HG03354 (cell line): ENCODE measurements at regions not wholly inside any gene's neighbourhood (a gene's known extent, or its start where the extent isn't known, plus 50 kb on each side); places are given as distances from the start of the nearest gene placed in this dataset.

ENCODE experiments used
- ATAC-seq: cut with Tn5 transposase; IDR thresholded peaks from one replicate; pipeline ENCODE4 v1.9.1; 2021; ENCODE audit warnings: mild to moderate bottlenecking; ENCODE audit not compliant: unreplicated experiment, poor library complexity, severe bottlenecking

DNA sequence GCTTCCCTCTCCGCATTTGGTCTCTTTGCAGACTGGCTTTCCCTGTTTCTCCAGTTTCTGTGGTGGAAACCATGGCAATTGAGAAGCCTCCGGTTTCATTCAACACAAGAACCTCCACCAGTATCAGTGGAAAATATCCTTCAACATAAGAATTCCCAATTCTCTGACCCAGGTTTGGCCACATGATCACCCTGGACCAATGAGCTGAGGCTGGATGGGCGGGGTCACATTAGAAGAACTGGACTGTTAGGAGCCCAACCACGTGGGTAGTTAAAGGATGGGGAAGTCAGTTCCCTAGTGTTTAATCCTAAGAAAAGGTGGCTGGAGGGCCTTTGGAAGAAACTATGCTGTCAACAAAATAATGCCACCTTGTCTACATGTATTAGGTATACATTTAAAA, 336.3 kb downstream of the DMRT2 start:
- ATAC-seq, result no peak

- no peak for ATAC-seq
These were observed 338.1 kb downstream of the DMRT2 start for GRCh38 chr9:1388216-1388615.

DNA sequence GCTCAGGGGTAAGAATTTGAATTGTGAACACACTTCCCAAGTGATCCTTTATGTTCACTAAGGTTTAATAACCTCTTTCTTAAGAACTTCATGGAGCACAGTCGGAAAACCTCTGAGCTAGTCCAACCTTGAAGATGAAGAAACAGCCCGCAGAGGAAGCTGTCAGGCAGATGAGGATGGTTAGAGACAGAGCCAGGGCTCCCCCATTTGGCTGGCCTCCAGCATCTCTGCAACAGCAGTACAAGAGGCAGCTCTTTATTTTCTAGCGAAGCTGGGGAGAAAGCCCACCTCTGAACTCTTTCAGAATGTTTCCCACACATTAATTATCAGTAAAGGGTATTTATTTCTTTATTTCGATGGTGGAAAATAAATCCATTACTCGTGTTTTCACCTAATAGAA, 350.8 kb downstream of the DMRT2 start:
- ATAC-seq, result no peak

DNA sequence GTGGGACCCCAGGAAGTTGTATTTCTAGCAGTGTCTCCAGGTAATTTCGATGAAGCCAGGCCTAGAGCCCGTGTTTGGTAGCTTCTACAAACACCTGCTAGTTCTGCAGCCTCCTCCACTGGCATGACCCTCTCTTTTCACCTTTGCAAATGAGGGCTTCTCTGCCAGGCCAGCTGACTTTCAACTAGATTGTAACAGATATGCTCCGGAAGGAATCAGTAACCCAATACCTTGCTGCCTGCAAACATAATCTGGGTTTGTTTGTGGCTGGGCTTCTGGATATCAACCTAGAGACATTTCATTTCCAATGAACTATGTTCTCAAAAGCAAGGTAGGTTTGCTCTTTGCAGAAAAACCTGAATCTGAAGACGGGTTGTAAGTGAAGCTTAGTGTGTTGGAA, 354.8 kb downstream of the DMRT2 start:
- no peak for ATAC-seq

- no peak for ATAC-seq
These were observed 361.7 kb downstream of the DMRT2 start for GRCh38 chr9:1411826-1412225.

DNA sequence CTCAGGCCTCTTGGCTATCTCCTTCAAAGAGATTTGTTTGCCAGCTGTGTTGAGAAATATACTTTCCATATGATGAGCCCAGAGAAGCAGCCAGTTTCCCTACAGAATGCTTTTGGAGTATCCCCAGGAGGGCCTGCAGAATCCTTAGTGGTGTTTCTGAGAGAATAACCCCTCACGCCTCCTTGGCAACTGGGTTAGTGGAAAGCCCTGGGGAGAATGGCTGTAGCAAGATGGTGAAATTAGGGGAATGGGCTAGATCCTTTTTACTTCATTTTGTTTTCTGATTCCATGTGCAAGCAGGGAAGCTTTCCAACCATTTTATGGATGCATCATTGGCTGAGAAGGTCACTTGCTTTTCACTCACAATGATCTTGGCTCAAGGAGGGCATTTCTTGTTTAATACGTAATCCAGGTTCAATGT, 364.6 kb downstream of the DMRT2 start:
- ATAC-seq, result no peak

GRCh38 chr9:1415146-1415545, 365.0 kb downstream of the DMRT2 start:
- ATAC-seq, result no peak

GRCh38 chr9:1416261-1416660, 366.1 kb downstream of the DMRT2 start:
- ATAC-seq, result no peak

- no peak for ATAC-seq
These were observed 371.3 kb downstream of the DMRT2 start for GRCh38 chr9:1421436-1421835.

DNA sequence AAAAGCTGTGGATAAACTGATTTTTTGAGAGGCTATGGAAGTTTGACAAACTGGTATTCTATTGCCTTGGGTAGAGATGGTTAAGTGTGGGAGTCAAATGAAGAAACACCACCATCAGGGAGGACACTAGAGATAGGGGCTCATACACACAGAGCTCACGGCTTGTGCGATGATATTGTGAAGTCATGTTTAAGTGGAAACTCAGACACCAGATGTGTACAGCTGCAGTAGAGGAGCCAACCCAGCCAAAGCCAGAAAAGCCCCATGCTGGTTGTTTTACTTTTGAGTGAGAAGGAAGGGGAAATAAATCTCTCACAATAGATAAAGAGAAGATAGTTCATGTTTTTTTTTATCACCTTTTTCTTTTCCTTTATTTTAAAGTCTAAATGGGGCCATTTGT, 377.7 kb downstream of the DMRT2 start:
- no peak for ATAC-seq

GRCh38 chr9:1429297-1429696, 379.1 kb downstream of the DMRT2 start:
- ATAC-seq, result no peak

DNA sequence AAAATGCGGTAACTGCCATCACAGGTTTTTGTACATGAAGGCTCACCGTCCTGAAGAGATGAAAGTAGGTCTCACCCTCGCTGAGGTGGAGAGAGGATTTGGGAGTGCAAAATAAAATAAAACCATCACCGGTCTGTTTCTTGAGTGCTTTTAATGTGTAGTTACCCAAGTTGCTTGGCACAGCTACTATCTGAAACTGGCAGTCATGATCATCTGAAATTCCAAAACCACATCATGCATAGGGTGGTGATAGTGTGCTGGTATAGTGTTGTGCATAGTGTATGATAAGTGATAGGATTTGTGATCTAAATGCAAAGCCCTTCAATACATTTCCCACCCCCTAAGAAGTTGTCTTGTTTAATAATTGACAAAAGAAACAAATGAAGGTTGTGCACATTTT, 381.3 kb downstream of the DMRT2 start:
- no peak for ATAC-seq

- no peak for ATAC-seq
These were observed 384.1 kb downstream of the DMRT2 start for GRCh38 chr9:1434052-1434767.

DNA sequence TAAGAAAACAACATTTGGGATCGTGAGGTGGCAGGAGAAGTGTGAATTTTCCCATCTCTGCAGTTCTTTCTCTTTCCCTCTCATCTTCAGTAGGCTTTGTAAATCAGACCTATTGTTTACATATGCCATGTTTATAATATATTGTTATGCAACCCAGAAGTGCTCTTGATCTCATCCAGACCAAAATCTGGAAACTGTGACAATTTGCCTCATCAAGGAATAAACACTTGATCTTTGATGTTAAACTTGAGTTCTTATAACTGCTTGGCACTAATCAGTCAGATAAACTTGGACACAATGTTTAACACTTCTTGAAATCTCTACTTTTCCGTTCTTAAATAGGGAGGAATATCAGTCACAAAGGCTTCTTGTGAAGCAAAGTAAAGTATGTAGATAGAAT, 384.7 kb downstream of the DMRT2 start:
- ATAC-seq, result no peak

DNA sequence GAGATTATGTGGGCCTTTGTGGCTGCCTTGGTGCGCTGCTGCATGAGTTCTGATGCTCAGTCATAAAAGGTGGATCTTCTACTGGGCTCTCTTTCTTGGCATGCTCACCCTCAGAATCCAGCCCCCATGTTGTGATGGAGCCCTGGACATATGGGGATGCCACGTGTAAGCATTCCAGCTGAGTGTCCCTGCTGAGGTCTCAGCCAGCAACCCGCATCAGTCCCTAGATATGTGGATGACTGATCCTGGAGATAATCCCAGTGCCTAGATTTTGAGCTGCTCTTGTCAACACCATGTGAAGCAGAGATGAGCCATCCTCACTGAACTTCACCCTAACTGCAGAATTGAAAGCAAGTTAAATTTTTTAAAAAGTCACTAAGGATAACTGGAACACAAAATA, 390.1 kb downstream of the DMRT2 start:
- no peak for ATAC-seq

- ATAC-seq, result no peak
These were observed 391.9 kb downstream of the DMRT2 start for GRCh38 chr9:1442105-1442504.

DNA sequence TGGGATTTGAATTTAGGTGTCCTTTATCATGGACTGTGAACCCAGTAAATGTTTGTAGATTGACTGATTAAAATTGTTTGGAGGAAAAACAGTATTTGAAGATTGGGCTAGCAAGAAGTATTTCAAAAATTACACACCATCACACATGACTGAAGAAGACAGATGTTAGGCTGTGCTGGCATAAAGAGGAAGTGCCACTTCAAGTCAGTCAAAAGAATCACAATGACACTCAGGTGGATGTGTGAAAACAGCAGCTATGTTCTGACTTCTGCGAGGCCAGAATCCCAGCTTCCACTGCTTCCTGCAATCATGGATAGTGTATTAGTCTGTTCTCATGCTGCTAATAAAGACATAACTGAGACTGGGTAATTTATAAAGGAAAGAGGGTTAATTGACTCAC, 393.3 kb downstream of the DMRT2 start:
- no peak for ATAC-seq

DNA sequence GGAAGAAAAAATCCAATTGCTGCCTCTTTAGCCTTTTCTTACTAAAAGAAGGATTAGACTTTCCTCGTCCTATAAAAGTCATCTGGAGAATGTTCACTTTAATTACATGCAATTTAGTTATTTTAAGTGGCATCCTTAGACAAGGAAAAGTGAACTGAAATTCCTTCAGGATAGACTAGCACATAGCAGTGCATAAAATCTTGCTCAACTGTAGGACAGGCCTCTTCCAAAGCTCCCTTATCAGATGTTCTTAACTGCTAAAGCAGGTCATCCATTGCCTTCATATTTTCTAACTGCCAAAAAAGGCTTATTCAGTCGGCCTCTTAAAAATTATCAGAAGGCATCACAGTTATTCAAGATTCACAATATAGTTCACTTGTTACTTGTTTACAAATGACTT, 396.5 kb downstream of the DMRT2 start:
- ATAC-seq, result no peak

- no peak for ATAC-seq
These were observed 403.5 kb downstream of the DMRT2 start for GRCh38 chr9:1453636-1454035.

DNA sequence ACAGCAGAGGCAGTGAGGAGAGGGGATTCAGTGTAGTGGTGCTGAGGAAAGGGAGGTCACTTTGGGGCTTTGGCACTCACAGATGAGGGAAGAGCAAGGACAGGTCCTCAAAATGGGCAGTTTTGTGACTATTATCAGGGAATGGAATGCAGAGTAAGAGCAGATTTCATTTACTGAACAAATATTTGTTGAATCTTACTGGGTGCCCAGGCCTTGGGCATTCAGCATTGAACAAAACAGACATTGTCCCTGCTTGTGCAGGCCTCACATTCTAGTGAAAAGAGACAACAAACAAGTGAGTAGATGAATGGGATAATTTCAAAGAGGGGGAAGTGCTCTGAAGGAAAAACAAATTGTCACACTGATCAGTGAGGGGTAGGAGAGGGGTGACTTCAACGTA, 404.1 kb downstream of the DMRT2 start:
- ATAC-seq, result no peak

GRCh38 chr9:1454616-1455347, 404.6 kb downstream of the DMRT2 start:
- no peak for ATAC-seq

DNA sequence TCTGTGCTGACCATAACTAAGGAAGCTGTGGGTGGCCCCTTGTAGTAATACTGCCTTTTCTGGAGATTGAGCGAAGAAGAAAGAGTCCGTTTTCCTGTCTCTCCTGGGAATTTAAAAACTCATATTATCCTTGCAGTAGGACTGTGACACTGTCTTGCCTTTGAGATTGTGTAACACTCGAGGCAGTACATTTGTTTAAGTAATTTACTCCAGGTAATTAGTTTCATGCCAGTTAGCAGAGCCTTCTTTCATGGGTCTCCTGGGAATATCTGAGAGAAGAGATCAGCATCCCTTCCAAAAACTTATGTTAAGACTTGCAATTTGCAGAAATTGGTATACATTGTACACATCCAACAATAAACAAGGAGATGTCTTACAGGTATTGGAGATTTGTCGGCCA, 405.6 kb downstream of the DMRT2 start:
- ATAC-seq, result no peak
